ENCODE measurements at regions not wholly inside any gene's neighbourhood (a gene's known extent, or its start where the extent isn't known, plus 50 kb on each side); places are given as distances from the start of the nearest gene placed in this dataset.

- TF ChIP-seq CTCF (tag by site-specific recombination; IDR thresholded peaks at IDR 0.05), result no peak
- no peak for TF ChIP-seq REST (tag by site-specific recombination; IDR thresholded peaks at IDR 0.05)
- TF ChIP-seq ZNF311 (tag by site-specific recombination; IDR thresholded peaks at IDR 0.05; ENCODE audit: borderline replicate concordance), result no peak
- TF ChIP-seq ZNF274 (IDR thresholded peaks at IDR 0.05; ENCODE audit: low read length), result no peak
- no peak for TF ChIP-seq ZNF274 (tag by site-specific recombination; IDR thresholded peaks at IDR 0.05; ENCODE audit: borderline replicate concordance)
- TF ChIP-seq ZNF776 (tag by site-specific recombination; IDR thresholded peaks at IDR 0.05; ENCODE audit: borderline replicate concordance), result no peak
- no peak for TF ChIP-seq TRIM28 (IDR thresholded peaks at IDR 0.05; ENCODE audit: borderline replicate concordance, low read length)
- TF ChIP-seq ZIC2 (tag by site-specific recombination; IDR thresholded peaks at IDR 0.05), result no peak
- no peak for TF ChIP-seq ZBTB7A (tag by site-specific recombination; IDR thresholded peaks at IDR 0.05; ENCODE audit: low read depth)
- TF ChIP-seq ZNF530 (tag by site-specific recombination; IDR thresholded peaks at IDR 0.05; ENCODE audit: low read depth), result no peak
- TF ChIP-seq ZNF529 (tag by site-specific recombination; IDR thresholded peaks at IDR 0.05; ENCODE audit: insufficient replicate concordance), result no peak
- no peak for TF ChIP-seq ZNF513 (tag by site-specific recombination; IDR thresholded peaks at IDR 0.05)
- TF ChIP-seq ZBTB10 (tag by site-specific recombination; IDR thresholded peaks at IDR 0.05), result no peak
Measured at GRCh38 chr5:104757915-104758314, 1195.3 kb upstream of the NUDT12 start.

Data from HEK293 (cell line).